ENCODE measurements at regions not wholly inside any gene's neighbourhood (a gene's known extent, or its start where the extent isn't known, plus 50 kb on each side); places are given as distances from the start of the nearest gene placed in this dataset.
"Not testable (repeated sequence)": the region's sequence is repeated elsewhere in the genome, so short reads cannot be mapped to it uniquely, and the experiment has no call there.

DNA sequence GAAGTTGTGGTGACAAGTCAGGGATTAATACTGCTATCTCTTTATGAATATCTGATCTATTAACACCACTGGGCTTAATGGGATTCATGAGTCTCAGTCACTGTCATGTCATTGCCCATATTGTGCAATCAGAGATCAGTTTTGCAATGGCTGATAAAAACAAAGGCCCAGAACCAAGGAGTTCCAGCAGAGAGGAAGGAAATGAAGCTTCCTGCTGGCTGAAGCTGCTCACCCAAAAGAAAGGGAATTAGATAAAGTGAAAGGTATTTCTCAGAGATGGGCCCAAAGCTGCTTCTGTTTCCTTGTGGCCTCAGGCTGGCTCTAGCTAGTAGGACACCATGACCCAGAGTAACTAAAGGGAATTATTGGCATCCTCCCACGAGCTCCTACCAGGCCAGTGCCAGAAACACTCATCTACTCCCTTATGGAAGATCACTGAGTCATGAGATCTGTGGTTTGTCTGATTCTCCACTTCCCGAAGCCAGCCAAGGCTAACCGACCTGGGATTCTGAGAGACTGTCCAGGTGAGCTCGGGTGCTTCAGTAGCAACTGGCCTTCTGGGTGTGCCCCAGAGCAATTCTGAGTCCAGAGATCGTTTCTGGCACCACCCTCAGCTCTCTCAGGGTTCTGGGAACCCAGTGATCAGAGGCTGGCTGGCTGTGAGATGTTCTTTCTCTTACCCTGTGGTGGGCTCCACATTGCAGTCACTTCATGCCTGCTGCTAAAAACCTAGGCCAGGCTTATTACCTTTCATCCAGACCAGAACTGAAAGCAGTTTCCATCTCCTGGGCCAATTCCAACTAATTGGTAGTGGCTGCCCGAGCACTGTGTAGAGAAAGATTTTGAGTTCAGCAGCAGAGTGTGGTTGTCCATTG is 129.5 kb upstream of the PELI1 start:
- DNase-seq, result peak; percentile 93
- in situ Hi-C loops (cut with HindIII; ENCODE audit: low pct_ligation_motif_present, low pct_unique_long_range_greater_than_20kb, low sequenced_read_pairs), result no loop called here

DNA sequence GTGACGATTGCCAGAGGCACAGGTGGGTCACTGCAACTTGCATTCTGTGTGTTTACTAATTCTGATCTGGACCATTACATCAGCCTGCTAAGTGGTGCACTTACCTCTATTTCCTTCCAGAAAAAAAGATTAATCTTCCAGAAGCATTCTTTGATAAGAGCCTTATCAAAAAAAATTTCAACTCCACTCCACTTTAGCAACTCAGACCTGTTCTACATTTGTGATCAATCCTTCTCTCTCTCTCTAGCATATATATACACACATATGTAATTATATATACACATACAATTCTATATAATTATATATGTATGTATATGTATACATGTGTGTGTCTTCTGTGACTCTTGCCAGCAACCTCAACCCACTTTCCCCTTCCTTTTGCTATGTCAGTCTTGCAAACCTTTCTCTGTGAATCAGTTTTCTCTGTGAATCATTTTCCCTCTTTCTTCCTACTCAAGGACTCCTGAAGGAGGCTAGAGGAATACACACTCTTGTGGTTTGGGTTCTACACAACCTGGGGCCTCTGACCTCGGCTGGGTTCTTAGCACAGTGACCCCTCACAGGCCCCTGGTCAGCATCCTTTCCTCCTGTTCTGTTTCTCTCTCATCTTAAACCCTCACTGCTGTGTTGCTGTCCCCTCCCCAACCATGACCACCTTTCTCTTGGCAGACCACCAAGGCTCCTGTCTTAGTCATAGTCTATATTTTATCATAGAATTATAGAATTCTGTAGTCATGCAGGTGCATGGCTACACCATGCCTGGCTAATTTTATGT is 130.4 kb upstream of the PELI1 start:
- peak; percentile 69 for DNase-seq
- in situ Hi-C loops (cut with HindIII; ENCODE audit: low pct_ligation_motif_present, low pct_unique_long_range_greater_than_20kb, low sequenced_read_pairs), result no loop called here

DNA sequence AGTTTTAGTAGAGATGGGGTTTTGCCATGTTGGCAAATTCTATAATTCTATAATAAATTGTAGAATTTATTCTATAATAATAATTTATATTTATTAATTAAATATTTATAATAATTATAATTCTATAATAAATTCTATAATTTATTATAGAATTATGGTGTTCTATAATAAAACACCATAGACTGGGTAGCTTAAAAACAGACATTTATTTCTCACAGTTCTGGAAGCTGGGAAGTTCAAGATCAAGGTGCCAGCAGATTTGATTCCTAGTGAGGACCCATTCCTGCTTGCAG is 130.9 kb upstream of the PELI1 start:
- in situ Hi-C loops (cut with HindIII; ENCODE audit: low pct_ligation_motif_present, low pct_unique_long_range_greater_than_20kb, low sequenced_read_pairs), result no loop called here

DNA sequence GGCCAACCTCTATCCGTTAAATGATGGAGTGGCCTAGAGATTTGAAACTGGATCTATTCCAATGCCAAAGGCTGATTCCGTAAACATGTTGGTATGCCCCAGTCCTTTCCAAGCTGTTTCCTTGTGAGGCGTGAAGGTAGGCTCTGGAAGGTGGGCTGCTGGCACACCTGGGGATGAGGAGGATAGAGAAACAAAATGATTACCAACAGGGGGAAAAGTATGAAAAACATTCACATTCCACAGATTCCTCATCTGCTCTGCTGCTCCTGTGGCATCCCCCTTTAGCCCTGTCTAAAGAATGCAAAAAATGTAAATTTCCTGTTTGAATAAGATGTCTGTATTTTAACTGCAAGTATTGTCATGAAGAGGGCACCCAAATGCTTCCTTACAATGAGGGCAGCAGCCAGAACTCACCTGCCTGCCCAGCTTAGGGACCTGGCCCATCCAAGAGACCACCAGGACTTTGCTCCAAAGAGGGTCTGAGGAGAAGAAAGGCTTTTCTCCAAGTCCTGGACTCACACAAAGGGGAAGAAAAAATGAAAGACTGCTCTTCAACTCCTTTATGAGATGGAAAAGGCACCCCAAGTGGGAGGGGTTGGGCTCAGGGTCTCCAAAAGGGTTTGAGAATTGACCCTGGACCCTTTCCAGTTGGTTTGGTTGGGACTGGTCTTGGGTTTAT is 132.3 kb upstream of the PELI1 start:
- in situ Hi-C loops (cut with HindIII; ENCODE audit: low pct_ligation_motif_present, low pct_unique_long_range_greater_than_20kb, low sequenced_read_pairs), result no loop called here

More for the DNA sequence above, 130.9 kb upstream of the PELI1 start:
- no peak for DNase-seq

DNA sequence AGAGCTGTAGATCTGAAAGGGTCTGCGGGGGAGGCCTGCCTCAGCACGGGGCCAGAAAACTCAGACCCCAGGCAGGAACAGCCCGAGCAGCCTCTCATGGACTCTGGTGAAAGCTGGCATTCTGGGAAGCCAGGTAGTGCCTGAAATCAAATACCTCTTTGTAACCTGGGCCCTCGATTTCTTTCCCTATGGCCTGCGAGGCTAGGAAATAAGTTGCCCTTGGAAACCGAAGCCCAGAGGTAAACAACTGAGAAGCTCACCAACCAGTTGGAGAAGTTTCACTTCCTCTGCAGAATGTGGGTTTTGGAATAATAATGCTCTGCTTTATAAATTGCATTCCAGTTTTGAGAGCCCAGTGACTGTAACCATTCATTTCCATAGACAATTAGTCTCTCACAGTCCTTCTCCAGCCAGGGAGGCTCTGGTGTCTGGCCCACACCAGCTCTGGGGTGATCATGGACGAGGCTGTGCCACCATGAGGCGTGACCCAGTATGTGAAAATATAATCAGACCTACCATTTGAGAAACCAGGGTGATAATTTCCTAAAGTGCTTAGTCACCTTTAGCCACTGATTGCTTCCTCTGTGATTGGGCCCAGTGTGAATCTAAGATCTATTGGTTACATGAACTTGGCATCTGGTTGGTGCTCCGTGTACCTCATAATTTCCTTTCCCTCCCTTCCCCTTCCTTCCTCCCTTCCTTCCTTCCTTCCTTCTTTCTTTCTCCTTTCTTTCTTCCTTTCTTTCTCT is 133.1 kb upstream of the PELI1 start:
- peak; percentile 37 for DNase-seq
- in situ Hi-C loops (cut with HindIII; ENCODE audit: low pct_ligation_motif_present, low pct_unique_long_range_greater_than_20kb, low sequenced_read_pairs), result no loop called here

More for the DNA sequence above, 132.3 kb upstream of the PELI1 start:
- DNase-seq, result peak; percentile 95

DNA sequence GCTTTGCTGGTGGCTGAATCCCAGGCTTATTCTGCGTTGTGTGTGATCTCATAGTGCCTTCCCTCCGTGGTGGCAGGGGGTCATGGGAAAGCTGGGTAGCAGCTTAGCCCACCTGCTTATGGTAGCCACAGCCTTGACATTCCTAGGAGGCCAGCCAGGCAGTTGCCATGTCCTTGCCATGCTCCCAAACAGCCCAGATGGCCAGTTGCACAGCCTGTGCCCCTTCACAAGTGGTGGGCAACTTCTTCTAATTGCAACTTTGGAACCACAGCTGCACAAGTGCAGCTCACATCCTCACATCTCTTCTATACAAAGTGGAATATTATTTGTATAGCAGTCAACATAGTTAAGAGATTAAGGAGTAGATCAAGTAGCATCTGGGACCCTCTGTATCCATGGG is 136.6 kb upstream of the PELI1 start:
- in situ Hi-C loops (cut with HindIII; ENCODE audit: low pct_ligation_motif_present, low pct_unique_long_range_greater_than_20kb, low sequenced_read_pairs); DNase-seq: not testable (repeated sequence)

DNA sequence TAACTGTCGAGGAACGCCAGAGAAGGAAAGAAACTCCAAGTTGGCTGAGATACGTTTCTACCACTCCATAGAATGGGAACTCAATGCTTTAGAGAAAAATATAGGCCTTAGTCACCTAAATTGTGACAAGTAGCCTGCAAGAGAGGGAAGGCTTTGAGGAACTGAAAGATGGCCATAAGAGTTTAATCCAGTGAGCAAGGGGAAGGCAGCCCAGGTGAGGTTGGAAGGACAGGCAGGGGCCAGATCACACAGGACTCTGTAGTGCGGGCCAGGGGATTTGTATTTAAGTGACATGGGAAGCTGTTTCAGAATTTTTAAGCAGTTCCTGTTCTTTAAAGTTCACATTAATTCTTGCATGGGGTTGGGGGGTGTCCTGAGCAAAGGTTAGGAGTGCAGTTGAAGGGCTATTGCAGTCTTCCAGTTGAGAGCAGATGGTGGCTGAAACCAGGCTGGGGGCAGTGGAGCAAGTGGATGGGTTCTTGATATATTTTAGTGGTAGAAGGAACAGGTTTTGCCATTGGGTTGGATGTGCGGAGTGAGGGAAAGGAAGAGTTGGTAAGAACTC is 138.9 kb upstream of the PELI1 start:
- DNase-seq, result no peak
- in situ Hi-C loops (cut with HindIII; ENCODE audit: low pct_ligation_motif_present, low pct_unique_long_range_greater_than_20kb, low sequenced_read_pairs), result no loop called here

DNA sequence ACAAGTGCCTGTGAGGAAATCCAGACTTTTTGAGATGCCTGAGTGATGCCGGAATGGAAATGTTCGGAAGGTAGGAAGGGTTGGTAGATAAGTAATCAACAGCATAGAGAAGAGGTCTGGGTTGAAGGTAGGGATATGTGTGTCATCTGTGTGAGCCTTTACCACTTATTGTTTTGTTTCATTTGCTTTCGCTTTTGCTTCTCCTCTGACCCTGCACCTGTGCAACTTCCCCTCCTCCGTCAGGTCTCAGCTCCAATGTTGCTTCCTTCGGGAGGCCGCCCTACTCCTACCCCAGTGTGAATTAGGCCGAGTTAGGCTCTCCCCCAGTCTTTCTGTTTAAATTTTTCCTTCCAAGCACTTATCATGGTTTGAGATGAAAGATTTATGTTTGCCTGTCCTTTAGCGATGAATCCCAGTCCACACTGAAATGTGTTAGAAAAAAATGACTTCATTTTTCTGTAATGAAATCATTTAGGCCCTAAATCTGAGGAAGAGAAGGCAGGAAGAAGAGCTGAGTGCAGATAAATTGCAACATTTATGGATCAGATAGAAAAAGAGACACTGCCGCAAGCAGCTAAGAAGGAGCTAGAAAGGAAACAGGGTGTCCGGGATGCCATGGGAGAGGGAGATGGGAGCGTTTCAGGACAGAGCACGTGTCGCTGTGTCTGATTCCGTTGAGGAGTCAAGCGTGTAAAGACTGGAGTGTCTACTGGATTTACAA is 139.6 kb upstream of the PELI1 start:
- no peak for DNase-seq
- in situ Hi-C loops (cut with HindIII; ENCODE audit: low pct_ligation_motif_present, low pct_unique_long_range_greater_than_20kb, low sequenced_read_pairs), result no loop called here

- in situ Hi-C loops (cut with HindIII; ENCODE audit: low pct_ligation_motif_present, low pct_unique_long_range_greater_than_20kb, low sequenced_read_pairs), result no loop called here
- DNase-seq, result no peak
Measured at GRCh38 chr2:64284751-64285150, 140.5 kb upstream of the PELI1 start.

DNA sequence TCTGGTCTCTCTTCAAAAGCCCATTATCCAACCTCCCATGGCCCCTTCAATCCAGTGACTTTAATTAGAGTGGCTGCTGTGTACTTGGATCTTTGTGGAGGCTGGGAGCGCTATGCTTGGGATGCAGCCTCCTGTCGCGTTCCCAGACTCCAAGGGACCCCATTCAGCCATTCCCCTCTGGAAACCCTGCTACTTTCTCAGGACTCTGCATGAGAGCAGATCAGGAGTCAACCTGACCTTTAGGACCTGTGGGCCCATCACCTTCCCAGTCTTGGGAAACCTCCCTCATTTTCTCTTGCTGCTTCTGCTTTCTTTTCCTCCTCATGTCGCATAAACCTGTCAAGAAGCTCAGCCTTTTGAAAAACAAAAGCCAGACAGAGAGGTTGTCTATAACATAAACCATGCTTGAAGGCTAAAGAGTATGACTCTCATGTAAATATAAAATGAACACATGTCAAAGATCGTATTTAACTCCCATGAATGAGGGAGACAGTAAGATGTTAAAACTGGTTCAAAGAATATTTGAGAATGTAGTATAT is 143.1 kb upstream of the PELI1 start:
- no peak for DNase-seq
- in situ Hi-C loops (cut with HindIII; ENCODE audit: low pct_ligation_motif_present, low pct_unique_long_range_greater_than_20kb, low sequenced_read_pairs), result no loop called here

GRCh38 chr2:64288321-64289193 is 144.3 kb upstream of the PELI1 start:
- in situ Hi-C loops (cut with HindIII; ENCODE audit: low pct_ligation_motif_present, low pct_unique_long_range_greater_than_20kb, low sequenced_read_pairs), result no loop called here
- DNase-seq, result no peak

DNA sequence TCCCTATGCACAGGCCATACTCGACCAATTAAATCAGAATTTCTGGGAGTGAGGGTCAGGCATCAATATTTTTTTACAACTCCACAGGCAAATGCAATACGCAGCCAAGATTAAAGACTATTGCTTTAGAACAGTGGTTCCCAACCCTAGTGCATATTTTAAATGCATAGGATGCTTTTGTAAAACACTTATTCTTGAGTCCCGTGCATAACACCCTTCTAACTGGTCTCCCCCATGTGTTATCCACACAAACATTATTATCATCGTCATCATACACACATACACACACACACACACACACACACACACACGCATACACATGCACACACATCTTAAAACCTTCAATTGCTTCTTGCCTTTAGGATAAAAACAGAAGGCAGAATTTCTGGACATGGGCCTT is 145.0 kb upstream of the PELI1 start:
- in situ Hi-C loops (cut with HindIII; ENCODE audit: low pct_ligation_motif_present, low pct_unique_long_range_greater_than_20kb, low sequenced_read_pairs), result no loop called here
- DNase-seq, result no peak

DNA sequence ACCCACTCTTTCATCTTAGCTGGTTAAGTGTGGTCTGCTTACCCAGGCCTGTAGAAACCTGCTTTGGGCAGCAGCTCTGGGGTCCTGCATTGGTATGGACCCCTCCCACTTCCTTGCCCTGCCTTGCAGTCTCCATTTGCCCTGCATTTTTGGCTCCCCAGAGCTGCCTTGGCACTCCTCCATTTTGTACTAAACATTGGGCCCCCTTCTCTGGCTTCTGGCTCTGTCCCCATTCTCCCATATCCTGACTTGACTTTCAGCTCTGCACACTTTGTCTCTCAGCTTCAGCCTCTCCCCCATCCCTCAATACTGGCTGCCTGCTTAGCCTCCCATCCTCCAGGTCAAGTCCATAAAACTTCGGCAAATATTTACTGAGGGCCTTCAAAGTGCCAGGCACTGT is 145.5 kb upstream of the PELI1 start:
- in situ Hi-C loops (cut with HindIII; ENCODE audit: low pct_ligation_motif_present, low pct_unique_long_range_greater_than_20kb, low sequenced_read_pairs), result no loop called here
- DNase-seq, result no peak

- DNase-seq, result no peak
- in situ Hi-C loops (cut with HindIII; ENCODE audit: low pct_ligation_motif_present, low pct_unique_long_range_greater_than_20kb, low sequenced_read_pairs), result no loop called here
Measured at GRCh38 chr2:64291181-64291580, 147.0 kb upstream of the PELI1 start.

- in situ Hi-C loops (cut with HindIII; ENCODE audit: low pct_ligation_motif_present, low pct_unique_long_range_greater_than_20kb, low sequenced_read_pairs), result no loop called here
- no peak for DNase-seq
Measured at GRCh38 chr2:64295326-64296139, 151.3 kb upstream of the PELI1 start.

DNA sequence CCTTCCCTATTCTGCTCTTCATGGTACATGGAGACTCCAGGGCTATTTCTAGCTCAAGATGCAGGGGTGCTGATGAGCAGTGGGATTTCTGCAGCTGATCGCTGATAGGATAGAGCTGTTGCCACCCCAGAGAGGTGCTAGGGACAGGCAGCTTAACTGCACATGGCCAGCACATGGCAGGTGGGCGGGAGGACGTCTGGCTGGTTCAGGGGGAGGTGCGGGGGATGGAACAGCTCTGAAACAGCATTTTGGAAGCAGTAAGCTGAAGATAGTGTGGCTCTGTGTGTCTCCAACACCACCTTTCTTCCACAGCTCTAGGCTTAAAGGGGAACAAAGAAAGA is 151.9 kb upstream of the PELI1 start:
- in situ Hi-C loops (cut with HindIII; ENCODE audit: low pct_ligation_motif_present, low pct_unique_long_range_greater_than_20kb, low sequenced_read_pairs), result no loop called here

More for the DNA sequence above, 151.9 kb upstream of the PELI1 start:
- DNase-seq, result no peak

All from ACHN (cell line).